ENCODE measurements at regions not wholly inside any gene's neighbourhood (a gene's known extent, or its start where the extent isn't known, plus 50 kb on each side); places are given as distances from the start of the nearest gene placed in this dataset.

GRCh38 chr19:31597616-31598015 is 248.4 kb upstream of the TSHZ3 start:
- Mint-ChIP-seq H3K4me1 (ENCODE audit: low read depth, unreplicated experiment) (no peaks in the 10 kb centered on the region), H3K9me3 (ENCODE audit: unreplicated experiment) (peaks cover 3% of the 10 kb centered on the region), H3K27ac (ENCODE audit: unreplicated experiment) (no peak overlapping the region), H3K36me3 (ENCODE audit: low read depth, unreplicated experiment) (no peaks in the 10 kb centered on the region), H3K27me3 (ENCODE audit: low read depth, unreplicated experiment) (peaks cover 58% of the 10 kb centered on the region), H3K4me3 (ENCODE audit: unreplicated experiment) (no peak overlapping the region)
- H3K4me3 ChIP-seq (ENCODE audit: insufficient read depth, low read depth, low read length) = no peak overlapping the region
- no peak overlapping the region for H3K9ac ChIP-seq (ENCODE audit: low read length)
- no peaks in the 10 kb centered on the region for H3K79me2 ChIP-seq (ENCODE audit: insufficient read depth, low read length)
- H3K4me1 ChIP-seq (ENCODE audit: insufficient read depth, low read length) = no peaks in the 10 kb centered on the region
- H2AFZ ChIP-seq (ENCODE audit: low read depth, low read length) = no peak overlapping the region
- no peaks in the 10 kb centered on the region for H3K36me3 ChIP-seq (ENCODE audit: insufficient read depth, low read length)
- no peak overlapping the region for H3K4me2 ChIP-seq (ENCODE audit: low read length)
- TF ChIP-seq, protein P1, sequence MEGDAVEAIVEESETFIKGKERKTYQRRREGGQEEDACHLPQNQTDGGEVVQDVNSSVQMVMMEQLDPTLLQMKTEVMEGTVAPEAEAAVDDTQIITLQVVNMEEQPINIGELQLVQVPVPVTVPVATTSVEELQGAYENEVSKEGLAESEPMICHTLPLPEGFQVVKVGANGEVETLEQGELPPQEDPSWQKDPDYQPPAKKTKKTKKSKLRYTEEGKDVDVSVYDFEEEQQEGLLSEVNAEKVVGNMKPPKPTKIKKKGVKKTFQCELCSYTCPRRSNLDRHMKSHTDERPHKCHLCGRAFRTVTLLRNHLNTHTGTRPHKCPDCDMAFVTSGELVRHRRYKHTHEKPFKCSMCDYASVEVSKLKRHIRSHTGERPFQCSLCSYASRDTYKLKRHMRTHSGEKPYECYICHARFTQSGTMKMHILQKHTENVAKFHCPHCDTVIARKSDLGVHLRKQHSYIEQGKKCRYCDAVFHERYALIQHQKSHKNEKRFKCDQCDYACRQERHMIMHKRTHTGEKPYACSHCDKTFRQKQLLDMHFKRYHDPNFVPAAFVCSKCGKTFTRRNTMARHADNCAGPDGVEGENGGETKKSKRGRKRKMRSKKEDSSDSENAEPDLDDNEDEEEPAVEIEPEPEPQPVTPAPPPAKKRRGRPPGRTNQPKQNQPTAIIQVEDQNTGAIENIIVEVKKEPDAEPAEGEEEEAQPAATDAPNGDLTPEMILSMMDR (IDR thresholded peaks at IDR 0.05; ENCODE audit: insufficient read depth, low read depth, low read length) = no peak
- no peak for TF ChIP-seq EZH2 (IDR thresholded peaks at IDR 0.05; ENCODE audit: insufficient read depth, low read length)
- no peaks in the 10 kb centered on the region for H4K20me1 ChIP-seq (ENCODE audit: insufficient read depth, low read length)
- H3K27ac ChIP-seq (ENCODE audit: low read depth, low read length) = no peak overlapping the region
- H3K9me3 ChIP-seq (ENCODE audit: insufficient read depth, low read depth, low read length) = no peaks in the 10 kb centered on the region
- DNase-seq (ENCODE audit: low read depth) (no peak), FAIRE-seq (no peak)
- no peaks in the 10 kb centered on the region for H3K27me3 ChIP-seq (ENCODE audit: insufficient read depth, low read length)

- H3K9ac ChIP-seq (ENCODE audit: low read length) = no peak overlapping the region
- no peak overlapping the region for H3K4me2 ChIP-seq (ENCODE audit: low read length)
- H3K27me3 ChIP-seq (ENCODE audit: insufficient read depth, low read length) = no peaks in the 10 kb centered on the region
- TF ChIP-seq, protein P1 (IDR thresholded peaks at IDR 0.05; ENCODE audit: insufficient read depth, low read depth, low read length) = no peak
- TF ChIP-seq EZH2 (IDR thresholded peaks at IDR 0.05; ENCODE audit: insufficient read depth, low read length) = no peak
- H4K20me1 ChIP-seq (ENCODE audit: insufficient read depth, low read length) = no peaks in the 10 kb centered on the region
- H3K4me3 ChIP-seq (ENCODE audit: insufficient read depth, low read depth, low read length) = no peak overlapping the region
- H3K4me1 ChIP-seq (ENCODE audit: insufficient read depth, low read length) = no peaks in the 10 kb centered on the region
- Mint-ChIP-seq H3K36me3 (ENCODE audit: low read depth, unreplicated experiment) (no peaks in the 10 kb centered on the region), H3K9me3 (ENCODE audit: unreplicated experiment) (peaks cover 3% of the 10 kb centered on the region), H3K27me3 (ENCODE audit: low read depth, unreplicated experiment) (peaks cover 56% of the 10 kb centered on the region), H3K27ac (ENCODE audit: unreplicated experiment) (no peak overlapping the region), H3K4me1 (ENCODE audit: low read depth, unreplicated experiment) (no peaks in the 10 kb centered on the region), H3K4me3 (ENCODE audit: unreplicated experiment) (no peak overlapping the region)
- H2AFZ ChIP-seq (ENCODE audit: low read depth, low read length) = no peak overlapping the region
- DNase-seq (ENCODE audit: low read depth) = no peak
- FAIRE-seq = no peak
- H3K27ac ChIP-seq (ENCODE audit: low read depth, low read length) = no peak overlapping the region
- no peaks in the 10 kb centered on the region for H3K36me3 ChIP-seq (ENCODE audit: insufficient read depth, low read length)
- H3K79me2 ChIP-seq (ENCODE audit: insufficient read depth, low read length) = no peaks in the 10 kb centered on the region
- no peaks in the 10 kb centered on the region for H3K9me3 ChIP-seq (ENCODE audit: insufficient read depth, low read depth, low read length)
Observed at GRCh38 chr19:31598730-31599238, 249.5 kb upstream of the TSHZ3 start.

- Histone ChIP-seq H3K4me1 (ENCODE audit: insufficient read depth, low read length) (no peaks in the 10 kb centered on the region), H4K20me1 (ENCODE audit: insufficient read depth, low read length) (no peaks in the 10 kb centered on the region), H3K9me3 (ENCODE audit: insufficient read depth, low read depth, low read length) (no peaks in the 10 kb centered on the region), H3K4me3 (ENCODE audit: insufficient read depth, low read depth, low read length) (no peak overlapping the region), H3K79me2 (ENCODE audit: insufficient read depth, low read length) (no peaks in the 10 kb centered on the region), H2AFZ (ENCODE audit: low read depth, low read length) (no peak overlapping the region), H3K27ac (ENCODE audit: low read depth, low read length) (no peak overlapping the region), H3K36me3 (ENCODE audit: insufficient read depth, low read length) (no peaks in the 10 kb centered on the region), H3K9ac (ENCODE audit: low read length) (no peak overlapping the region), H3K4me2 (ENCODE audit: low read length) (no peak overlapping the region), H3K27me3 (ENCODE audit: insufficient read depth, low read length) (no peaks in the 10 kb centered on the region)
- Mint-ChIP-seq H3K27me3 (ENCODE audit: low read depth, unreplicated experiment) (peaks cover 71% of the 10 kb centered on the region), H3K9me3 (ENCODE audit: unreplicated experiment) (peaks cover 4% of the 10 kb centered on the region), H3K36me3 (ENCODE audit: low read depth, unreplicated experiment) (no peaks in the 10 kb centered on the region), H3K4me1 (ENCODE audit: low read depth, unreplicated experiment) (no peaks in the 10 kb centered on the region), H3K4me3 (ENCODE audit: unreplicated experiment) (no peak overlapping the region), H3K27ac (ENCODE audit: unreplicated experiment) (no peak overlapping the region)
- no peak for DNase-seq (ENCODE audit: low read depth)
- no peak for FAIRE-seq
- TF ChIP-seq, protein P1 (IDR thresholded peaks at IDR 0.05; ENCODE audit: insufficient read depth, low read depth, low read length) = no peak
- no peak for TF ChIP-seq EZH2 (IDR thresholded peaks at IDR 0.05; ENCODE audit: insufficient read depth, low read length)
Observed at GRCh38 chr19:31600731-31601295, 251.6 kb upstream of the TSHZ3 start.

Data from astrocyte (in vitro differentiated cells and primary cell).